ENCODE measurements at regions not wholly inside any gene's neighbourhood (a gene's known extent, or its start where the extent isn't known, plus 50 kb on each side); places are given as distances from the start of the nearest gene placed in this dataset.

DNA sequence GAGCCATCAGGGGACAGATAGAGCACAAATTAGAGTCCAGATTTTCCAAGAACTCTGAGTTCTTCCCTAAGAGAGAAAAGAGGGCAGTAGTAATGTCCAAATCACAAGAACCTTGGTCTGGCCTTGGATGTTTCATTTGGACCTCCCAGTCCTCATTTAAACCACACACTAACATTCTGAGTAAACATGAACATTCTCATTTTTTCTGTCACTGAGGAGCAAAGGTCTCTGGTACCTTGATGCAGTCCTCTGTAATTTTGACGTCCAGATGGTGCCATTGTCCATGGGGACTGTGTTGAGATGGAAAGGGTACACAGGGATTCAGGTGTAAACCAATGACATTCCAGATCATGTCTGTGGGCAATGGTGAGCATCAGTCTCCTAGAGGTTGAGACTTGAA lies 225.4 kb upstream of the PHYHIPL start:
- 44 to 46% methylated on average over 1 of the region's 1 CpG for WGBS, 2 donors
- no peak overlapping the region for H3K4me3 ChIP-seq
- peak overlapping the region in 1 of 2 donors; percentile 63 for H3K27ac ChIP-seq
- no peaks in the 10 kb centered on the region for H3K36me3 ChIP-seq (ENCODE audit: low read depth, missing control alignments)
- intact Hi-C loops (cut with DNase I; ENCODE audit: low total_unique reads) = no loop called here
- no peaks in the 10 kb centered on the region for H3K27me3 ChIP-seq
- TF ChIP-seq POLR2A (IDR thresholded peaks at IDR 0.05) = no peak
- TF ChIP-seq, protein P1, sequence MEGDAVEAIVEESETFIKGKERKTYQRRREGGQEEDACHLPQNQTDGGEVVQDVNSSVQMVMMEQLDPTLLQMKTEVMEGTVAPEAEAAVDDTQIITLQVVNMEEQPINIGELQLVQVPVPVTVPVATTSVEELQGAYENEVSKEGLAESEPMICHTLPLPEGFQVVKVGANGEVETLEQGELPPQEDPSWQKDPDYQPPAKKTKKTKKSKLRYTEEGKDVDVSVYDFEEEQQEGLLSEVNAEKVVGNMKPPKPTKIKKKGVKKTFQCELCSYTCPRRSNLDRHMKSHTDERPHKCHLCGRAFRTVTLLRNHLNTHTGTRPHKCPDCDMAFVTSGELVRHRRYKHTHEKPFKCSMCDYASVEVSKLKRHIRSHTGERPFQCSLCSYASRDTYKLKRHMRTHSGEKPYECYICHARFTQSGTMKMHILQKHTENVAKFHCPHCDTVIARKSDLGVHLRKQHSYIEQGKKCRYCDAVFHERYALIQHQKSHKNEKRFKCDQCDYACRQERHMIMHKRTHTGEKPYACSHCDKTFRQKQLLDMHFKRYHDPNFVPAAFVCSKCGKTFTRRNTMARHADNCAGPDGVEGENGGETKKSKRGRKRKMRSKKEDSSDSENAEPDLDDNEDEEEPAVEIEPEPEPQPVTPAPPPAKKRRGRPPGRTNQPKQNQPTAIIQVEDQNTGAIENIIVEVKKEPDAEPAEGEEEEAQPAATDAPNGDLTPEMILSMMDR (IDR thresholded peaks at IDR 0.05) = no peak
- DNase-seq = no peak
- no peaks in the 10 kb centered on the region for H3K9me3 ChIP-seq
- H3K4me1 ChIP-seq = no peaks in the 10 kb centered on the region

GRCh38 chr10:58951746-58952145 lies 224.7 kb upstream of the PHYHIPL start:
- Histone ChIP-seq H3K36me3 (ENCODE audit: low read depth, missing control alignments) (no peaks in the 10 kb centered on the region), H3K27me3 (no peaks in the 10 kb centered on the region), H3K27ac (peak overlapping the region in 1 of 2 donors; percentile 63), H3K4me1 (no peaks in the 10 kb centered on the region), H3K9me3 (no peaks in the 10 kb centered on the region), H3K4me3 (no peak overlapping the region)
- 47 to 66% methylated on average over 5 of the region's 5 CpGs for WGBS, 2 donors
- DNase-seq = no peak
- TF ChIP-seq POLR2A (IDR thresholded peaks at IDR 0.05) = no peak
- TF ChIP-seq, protein P1 (IDR thresholded peaks at IDR 0.05) = no peak
- intact Hi-C loops (cut with DNase I; ENCODE audit: low total_unique reads) = no loop called here

DNA sequence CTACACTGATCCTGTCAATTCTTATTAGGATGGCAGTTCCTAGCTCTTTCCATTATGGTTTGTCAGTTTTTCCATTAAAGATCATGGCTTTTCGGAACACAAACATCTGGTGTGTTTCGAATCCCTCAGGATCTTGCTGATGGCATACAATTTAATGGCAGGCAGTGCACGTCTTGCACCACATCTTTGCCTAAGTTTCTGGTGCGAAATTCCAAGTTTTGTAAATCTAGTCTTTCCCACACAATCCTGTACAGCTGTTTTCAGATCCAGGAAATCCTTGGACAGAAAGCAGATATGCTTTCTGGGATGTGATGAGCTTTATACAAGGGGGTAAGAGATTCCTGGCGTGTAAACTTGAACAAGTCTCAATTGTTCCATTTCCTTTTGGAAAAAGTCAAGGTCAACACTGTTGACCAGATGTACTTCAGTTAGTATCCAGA lies 224.3 kb upstream of the PHYHIPL start:
- Histone ChIP-seq H3K36me3 (ENCODE audit: low read depth, missing control alignments) (no peaks in the 10 kb centered on the region), H3K4me3 (no peak overlapping the region), H3K9me3 (no peaks in the 10 kb centered on the region), H3K27me3 (no peaks in the 10 kb centered on the region), H3K27ac (peak overlapping the region in 1 of 2 donors; percentile 63), H3K4me1 (no peaks in the 10 kb centered on the region)
- TF ChIP-seq, protein P1 (IDR thresholded peaks at IDR 0.05) = no peak
- TF ChIP-seq POLR2A (IDR thresholded peaks at IDR 0.05) = no peak
- intact Hi-C loops (cut with DNase I; ENCODE audit: low total_unique reads) = no loop called here
- 26 to 40% methylated on average over 5 of the region's 5 CpGs for WGBS, 2 donors
- DNase-seq = no peak

GRCh38 chr10:58952747-58953466 lies 223.5 kb upstream of the PHYHIPL start:
- intact Hi-C loops (cut with DNase I; ENCODE audit: low total_unique reads) = no loop called here
- 16 to 37% methylated on average over 3 of the region's 3 CpGs for WGBS, 2 donors
- Histone ChIP-seq H3K9me3 (no peaks in the 10 kb centered on the region), H3K36me3 (ENCODE audit: low read depth, missing control alignments) (no peaks in the 10 kb centered on the region), H3K27me3 (no peaks in the 10 kb centered on the region), H3K27ac (peak overlapping the region; percentile 60 to 63), H3K4me3 (no peak overlapping the region), H3K4me1 (no peaks in the 10 kb centered on the region)
- peak; percentile 83 for DNase-seq
- no peak for TF ChIP-seq POLR2A (IDR thresholded peaks at IDR 0.05)
- TF ChIP-seq, protein P1 (IDR thresholded peaks at IDR 0.05) = peak; percentile 65 to 92 (median 80)

DNA sequence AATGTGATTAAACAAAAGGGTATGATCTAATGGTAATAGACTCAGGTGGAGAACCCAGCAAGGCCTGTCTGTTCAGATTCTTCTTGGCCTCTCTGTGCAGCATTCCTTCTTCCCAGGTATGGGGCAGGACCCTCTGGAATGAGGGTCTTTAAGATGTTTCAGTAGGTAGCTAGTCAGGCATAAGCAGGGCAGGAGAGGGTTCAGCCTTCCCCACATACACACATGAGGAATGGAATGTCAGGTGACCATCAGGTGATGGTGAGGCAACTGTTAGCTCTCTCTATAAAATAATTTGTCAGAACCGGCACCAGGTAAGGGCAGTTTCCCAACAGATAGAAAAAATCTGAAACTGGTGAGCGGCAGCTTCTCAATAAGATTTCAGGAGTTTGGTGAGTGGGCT lies 222.3 kb upstream of the PHYHIPL start:
- DNase-seq = no peak
- Histone ChIP-seq H3K4me1 (no peaks in the 10 kb centered on the region), H3K4me3 (no peak overlapping the region), H3K9me3 (no peaks in the 10 kb centered on the region), H3K36me3 (ENCODE audit: low read depth, missing control alignments) (no peaks in the 10 kb centered on the region), H3K27me3 (no peaks in the 10 kb centered on the region), H3K27ac (no peak overlapping the region)
- TF ChIP-seq POLR2A (IDR thresholded peaks at IDR 0.05) = no peak
- TF ChIP-seq, protein P1 (IDR thresholded peaks at IDR 0.05) = no peak
- 93% methylated on average over 2 of the region's 2 CpGs for WGBS, 2 donors
- intact Hi-C loops (cut with DNase I; ENCODE audit: low total_unique reads) = no loop called here

Measured in testis (tissue), 2 donors.